HG03442 (cell line): ENCODE measurements at regions not wholly inside any gene's neighbourhood (a gene's known extent, or its start where the extent isn't known, plus 50 kb on each side); places are given as distances from the start of the nearest gene placed in this dataset.
A peak's percentile ranks its signal among the peaks of the same experiment; 100 is the strongest.
"Not testable (repeated sequence)": the region's sequence is repeated elsewhere in the genome, so short reads cannot be mapped to it uniquely, and the experiment has no call there.

Source experiments
- ATAC-seq: cut with Tn5 transposase; IDR thresholded peaks from one replicate; pipeline ENCODE4 v1.9.1; 2021; ENCODE audit warnings: mild to moderate bottlenecking, moderate library complexity; ENCODE audit not compliant: unreplicated experiment

DNA sequence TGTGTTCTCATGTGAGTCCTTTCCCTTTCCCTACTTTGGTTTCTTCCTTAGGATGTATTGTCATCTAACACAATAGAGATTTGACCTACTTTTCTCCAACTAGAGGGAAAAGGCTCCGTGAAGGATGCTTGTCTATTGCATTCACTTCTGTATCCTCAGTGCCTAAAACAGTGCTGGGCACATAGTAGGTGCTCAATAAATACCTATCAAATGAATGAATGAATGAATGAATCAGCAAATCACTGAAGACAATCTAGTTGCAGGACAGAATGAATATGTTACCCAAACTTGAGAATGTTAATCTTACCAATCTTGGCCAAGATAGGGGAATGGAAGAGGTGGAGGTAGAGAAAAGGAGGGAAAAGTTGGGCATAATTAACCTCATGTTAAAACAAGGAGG, 131.2 kb upstream of the FOXN2 start:
- ATAC-seq: no peak

- no peak for ATAC-seq
Observed at GRCh38 chr2:48183991-48184390, 130.5 kb upstream of the FOXN2 start.

DNA sequence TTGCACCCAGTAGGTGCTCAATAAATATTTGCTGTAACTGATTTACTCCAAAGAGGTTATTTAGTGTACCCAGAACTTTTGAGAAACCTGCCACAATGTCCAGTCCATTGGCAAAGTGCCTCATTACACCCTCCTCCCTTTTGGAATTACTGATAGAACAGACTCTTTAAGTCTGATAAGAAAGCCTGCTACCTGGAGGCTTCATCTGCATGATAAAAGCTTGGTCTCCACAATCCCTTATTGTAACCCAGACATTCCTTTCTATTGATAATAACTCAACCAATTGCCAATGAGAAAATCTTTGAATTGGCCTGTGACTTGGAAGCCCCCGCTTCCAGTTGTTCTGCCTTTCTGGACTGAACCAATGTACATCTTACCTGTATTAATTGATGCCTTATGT, 127.0 kb upstream of the FOXN2 start:
- no peak for ATAC-seq

DNA sequence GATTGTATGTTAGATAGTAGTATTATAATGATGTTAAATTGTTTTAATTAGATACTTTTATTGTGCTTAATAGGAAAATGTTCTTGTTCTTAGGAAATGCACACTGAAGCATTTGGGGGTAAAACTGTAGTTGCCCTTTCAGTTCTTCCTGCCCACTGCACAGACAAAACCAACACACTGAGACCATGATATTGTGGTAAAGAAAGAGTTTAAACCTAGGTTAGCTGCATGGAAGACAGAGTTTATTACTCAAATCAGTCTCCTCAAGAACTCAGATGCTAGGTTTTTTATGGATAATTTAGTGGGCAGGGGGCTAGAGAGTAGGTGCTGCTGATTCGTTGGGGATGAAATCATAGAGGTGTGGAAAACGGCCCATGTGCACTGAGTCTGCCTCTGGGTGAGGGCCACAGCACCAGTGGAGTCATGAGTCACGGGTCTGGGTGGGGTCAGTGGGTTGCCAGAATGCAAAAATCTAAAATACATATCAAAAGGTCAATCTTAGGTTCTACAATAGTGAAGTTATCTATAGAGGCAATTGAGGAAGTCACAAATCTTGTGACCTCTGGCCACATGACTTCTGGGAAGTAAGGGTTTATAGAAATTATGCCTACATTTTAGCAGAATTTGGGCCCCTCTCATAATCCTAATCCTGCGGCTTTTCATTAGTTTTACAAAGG, 124.8 kb upstream of the FOXN2 start:
- ATAC-seq: no peak

GRCh38 chr2:48190230-48190629, 124.3 kb upstream of the FOXN2 start:
- ATAC-seq: no peak

DNA sequence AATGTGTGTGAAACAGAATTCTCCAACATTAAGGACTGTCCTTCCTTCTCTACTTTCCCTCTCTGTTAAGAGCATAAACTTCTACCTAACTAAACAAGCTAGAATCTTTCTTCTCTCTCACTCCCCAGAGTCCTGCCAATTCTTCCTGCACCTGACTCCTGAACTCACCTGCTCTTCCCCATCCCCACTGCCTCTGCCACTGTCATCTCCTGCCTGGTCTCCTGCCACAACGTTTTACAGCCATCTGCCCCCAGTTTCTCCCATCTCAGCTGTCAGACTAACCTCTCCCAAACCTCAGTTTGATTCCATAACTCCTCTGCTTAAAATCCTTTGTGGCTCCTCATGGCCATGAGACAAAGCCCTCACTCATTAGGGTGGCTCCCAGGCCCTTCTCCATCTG, 119.8 kb upstream of the FOXN2 start:
- no peak for ATAC-seq

GRCh38 chr2:48195169-48195568, 119.3 kb upstream of the FOXN2 start:
- ATAC-seq: no peak

DNA sequence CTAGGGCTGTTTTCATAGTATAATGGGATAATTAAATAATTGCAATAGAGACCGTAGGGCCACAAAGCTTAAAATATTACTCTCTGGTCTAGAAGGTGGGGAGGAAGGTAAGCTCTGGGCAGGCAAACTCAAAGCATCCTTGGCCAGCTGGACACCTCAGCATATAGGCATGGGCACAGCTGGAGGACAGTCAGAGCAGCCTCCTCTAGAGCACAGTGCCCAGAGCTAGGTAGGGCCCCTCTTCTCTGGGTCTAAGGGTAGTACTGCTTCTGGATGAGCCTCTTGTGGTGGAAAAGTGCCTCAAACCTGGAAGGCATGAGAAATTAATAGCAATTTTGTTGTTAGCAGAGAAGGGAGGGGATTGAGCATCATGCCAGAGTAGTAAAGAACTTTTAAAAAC, 116.9 kb upstream of the FOXN2 start:
- ATAC-seq: no peak

DNA sequence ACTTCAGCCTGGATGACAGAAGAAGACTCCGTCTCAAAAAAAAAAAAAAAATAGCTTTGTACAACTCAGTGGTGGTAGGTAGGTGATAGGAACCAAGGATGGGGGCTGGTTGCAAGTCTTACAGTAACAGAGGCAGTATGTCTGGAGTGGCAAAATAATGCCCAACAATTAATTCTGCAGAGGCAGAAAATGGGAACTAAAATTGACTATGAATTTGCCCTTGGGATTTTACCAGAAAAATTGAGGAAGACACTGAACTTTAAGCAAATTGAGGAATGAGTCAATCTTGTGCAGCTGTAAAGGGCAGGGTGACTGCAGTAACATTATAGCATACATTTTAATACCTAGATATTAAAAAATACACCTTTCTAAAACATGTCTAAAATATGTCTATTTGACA, 116.1 kb upstream of the FOXN2 start:
- no peak for ATAC-seq

DNA sequence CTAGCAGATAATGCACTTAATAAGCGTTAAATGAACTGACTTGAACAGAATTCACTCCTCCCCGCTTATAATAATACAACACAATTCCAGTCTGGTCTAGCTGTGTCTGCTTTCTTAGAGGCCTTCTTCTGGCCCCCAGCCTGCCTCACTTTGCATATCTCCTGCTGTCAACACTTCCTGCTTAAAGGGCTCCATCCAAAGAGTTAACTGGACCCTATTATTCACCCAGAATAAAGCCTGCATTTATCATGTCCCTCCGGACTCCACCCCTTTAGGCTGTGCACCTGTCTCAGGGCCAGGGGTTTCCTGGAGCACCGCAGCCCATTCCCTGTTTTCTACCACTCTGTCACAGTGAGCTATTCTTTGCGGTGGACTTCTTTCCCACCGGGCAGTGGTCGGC, 115.4 kb upstream of the FOXN2 start:
- ATAC-seq: no peak

DNA sequence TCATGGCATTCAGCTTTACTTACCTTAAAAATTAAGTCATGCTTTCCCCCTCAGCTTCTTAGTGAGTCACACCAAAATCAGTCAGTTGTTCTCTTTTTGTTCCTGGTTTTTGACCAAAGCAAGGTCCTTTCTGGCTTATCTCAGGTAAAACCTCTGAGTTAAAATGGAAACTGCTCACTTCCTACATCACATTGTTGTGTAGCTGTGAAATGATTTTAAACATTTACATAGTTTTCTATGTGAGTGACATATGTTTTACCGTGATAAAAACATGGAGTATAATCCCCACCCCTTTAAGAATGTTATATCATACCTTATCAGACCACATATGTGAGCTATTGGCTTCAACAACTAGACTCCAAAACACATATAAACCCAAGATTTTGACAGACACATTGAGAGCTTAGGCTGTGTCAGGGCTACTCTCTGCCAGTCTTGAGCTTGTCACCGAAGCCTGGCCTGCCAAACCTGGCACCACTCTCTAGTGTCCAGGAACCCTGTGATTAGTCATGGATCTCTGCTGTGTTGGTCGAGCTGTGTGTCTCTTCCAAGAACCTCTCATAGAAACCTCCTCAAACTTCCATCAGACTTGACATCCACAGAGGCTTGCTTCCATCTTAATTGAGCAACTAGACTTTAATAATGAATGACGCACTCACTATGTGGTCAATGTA, 113.7 kb upstream of the FOXN2 start:
- ATAC-seq: peak; percentile 54

DNA sequence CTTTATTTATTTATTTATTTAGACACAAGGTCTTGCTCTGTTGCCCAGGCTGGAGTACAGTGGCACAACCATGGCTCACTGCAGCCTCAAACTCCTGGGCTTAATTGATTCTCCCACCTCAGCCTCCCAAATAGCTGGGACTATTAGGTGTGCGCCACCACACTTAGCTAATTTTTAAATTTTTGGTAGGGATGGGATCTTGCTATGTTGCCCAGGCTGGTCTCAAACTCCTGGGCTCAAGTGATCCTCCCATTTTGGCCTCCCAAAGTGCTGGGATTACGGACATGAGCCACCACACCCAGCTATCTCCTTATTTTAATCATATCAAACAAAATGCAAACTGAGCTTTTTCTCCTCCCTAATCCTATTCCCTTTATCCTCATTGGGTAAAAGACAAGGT, 113.0 kb upstream of the FOXN2 start:
- not testable (repeated sequence) for ATAC-seq

GRCh38 chr2:48202863-48203642, 111.4 kb upstream of the FOXN2 start:
- no peak for ATAC-seq

DNA sequence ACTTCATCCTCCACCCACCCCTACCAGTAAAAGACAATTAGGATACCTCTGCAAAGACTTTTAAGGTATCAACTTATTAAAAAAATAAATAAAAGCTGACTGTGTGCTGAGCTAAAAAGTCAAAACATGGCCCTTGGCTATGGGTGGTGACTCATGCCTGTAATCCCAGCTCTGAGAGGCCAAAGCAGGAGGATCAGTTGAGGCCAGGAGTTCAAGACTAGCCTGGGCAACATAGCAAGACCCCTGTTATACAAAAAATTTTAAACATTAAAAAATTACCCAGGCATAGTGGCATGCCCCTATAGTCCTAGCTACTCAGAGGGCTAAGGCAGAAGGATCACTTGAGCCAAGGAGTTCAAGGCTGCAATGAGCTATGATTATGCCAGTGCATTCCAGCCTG, 110.8 kb upstream of the FOXN2 start:
- ATAC-seq: no peak

DNA sequence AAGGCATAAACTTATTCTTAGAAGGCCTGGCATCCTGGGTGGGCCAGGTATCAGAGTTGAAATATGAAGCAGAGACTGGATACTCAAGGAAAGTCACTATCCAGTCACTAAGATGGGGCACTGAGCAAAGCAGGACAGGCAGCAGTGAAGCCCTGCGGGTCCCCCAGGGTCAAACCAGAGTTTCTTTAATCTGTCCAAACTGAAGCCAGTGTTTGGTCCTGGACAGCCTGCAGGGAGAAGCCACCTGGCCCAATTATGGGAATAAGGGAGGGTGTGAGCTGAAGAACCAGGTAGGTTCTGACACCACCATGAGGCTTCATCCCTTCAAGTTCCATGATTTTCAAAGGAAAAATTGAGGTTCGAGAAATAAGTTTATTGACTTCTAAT, 109.7 kb upstream of the FOXN2 start:
- no peak for ATAC-seq

GRCh38 chr2:48205137-48205798, 109.2 kb upstream of the FOXN2 start:
- ATAC-seq: peak; percentile 64

- ATAC-seq: not testable (repeated sequence)
Observed at GRCh38 chr2:48206056-48206656, 108.3 kb upstream of the FOXN2 start.

- no peak for ATAC-seq
Observed at GRCh38 chr2:48207201-48207641, 107.3 kb upstream of the FOXN2 start.

GRCh38 chr2:48207851-48208250, 106.6 kb upstream of the FOXN2 start:
- no peak for ATAC-seq

DNA sequence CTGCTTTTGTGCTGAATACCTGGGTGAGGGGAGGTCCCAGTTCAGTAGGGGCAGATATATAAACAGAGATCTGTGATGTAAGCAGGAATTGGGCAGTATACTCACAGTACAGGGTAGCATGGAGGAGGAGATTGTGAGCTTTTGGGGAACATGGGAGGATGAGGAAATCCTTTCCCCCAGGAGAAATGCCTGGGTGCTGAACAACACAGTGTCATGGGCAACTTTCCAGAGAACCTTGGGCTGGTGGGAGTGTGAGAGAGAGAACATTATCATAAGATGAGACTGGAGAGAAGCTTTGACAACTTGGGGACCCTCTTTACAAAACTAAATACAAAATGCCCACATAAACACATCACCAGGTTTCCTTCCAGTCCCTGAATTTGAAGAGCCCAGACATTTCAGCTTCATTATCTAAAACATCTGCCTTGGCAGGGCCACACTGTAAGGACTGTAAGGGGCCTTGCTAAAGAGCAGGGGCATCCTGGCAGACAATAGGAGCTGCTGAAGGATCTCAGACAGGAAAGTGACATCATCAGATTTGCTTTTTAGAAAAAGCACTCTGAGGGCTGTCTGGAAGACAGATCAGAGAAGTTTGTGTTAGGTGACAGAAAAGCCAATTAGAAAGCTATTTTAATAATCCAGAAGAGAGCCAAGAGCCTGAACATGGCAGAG, 105.1 kb upstream of the FOXN2 start:
- no peak for ATAC-seq

DNA sequence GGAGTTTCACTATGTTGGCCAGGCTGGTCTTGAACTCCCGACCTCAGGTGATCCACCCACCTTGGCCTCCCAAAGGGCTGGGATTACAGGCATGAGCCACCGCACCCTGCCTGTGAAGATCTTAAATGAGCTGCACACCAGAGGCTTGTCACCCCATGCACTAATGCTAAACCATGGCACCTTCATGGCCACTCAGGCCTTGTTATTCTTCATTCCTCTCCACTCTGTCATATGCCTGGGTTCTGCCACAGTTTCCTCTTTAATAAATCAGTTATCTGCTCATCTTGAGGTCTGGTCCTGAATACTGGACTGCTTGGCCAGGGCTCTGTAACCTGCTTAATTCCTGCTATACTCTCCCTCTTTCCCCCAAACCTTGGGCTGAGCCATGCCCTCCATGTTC, 104.3 kb upstream of the FOXN2 start:
- no peak for ATAC-seq
